Ascending aorta (tissue), 2 donors: ENCODE measurements at regions not wholly inside any gene's neighbourhood (a gene's known extent, or its start where the extent isn't known, plus 50 kb on each side); places are given as distances from the start of the nearest gene placed in this dataset.

Experiments used
- DNase-seq, 2 donors: peaks; one replicate each; pipeline ENCODE4 v3.0.0-alpha.2; 2019; ENCODE audit warnings: low spot score in 2 of 2
- H3K27ac ChIP-seq, 2 donors: fragments of 200-600 bp; sonication (generic); one replicate each; pipeline ENCODE4 v1.5.1; 2016 to 2017; ENCODE audit warnings: mild to moderate bottlenecking in 1 of 2
- H3K27me3 ChIP-seq: fragments of 200-600 bp; sonication (generic); one replicate; pipeline ENCODE4 v1.5.1; 2017
- H3K36me3 ChIP-seq, 2 donors: fragments of 200-600 bp; sonication (generic); one replicate each; pipeline ENCODE4 v1.5.1; 2016
- H3K4me1 ChIP-seq, 2 donors: fragments of 200-600 bp; sonication (generic); one replicate each; pipeline ENCODE4 v1.5.1; 2016 to 2017; ENCODE audit warnings: mild to moderate bottlenecking in 1 of 2
- H3K4me3 ChIP-seq, 2 donors: fragments of 200-600 bp; sonication (generic); one replicate each; pipeline ENCODE4 v1.5.1; 2016 to 2017; ENCODE audit warnings: mild to moderate bottlenecking in 1 of 2
- H3K9me3 ChIP-seq, 2 donors: fragments of 200-600 bp; sonication (generic); one replicate each; pipeline ENCODE4 v1.5.1; 2016
- intact Hi-C: fragments of 100-400 bp; cut with DNase I; formaldehyde crosslinking; loops from one replicate; pipeline ENCODE4 v1.15.1; 2023
- TF ChIP-seq, protein P1 (sequence below), 3 experiments: fragments of 200-600 bp in 2 of 3; fragments of 450-650 bp in 1 of 3; sonication (generic) in 2 of 3; IDR thresholded peaks; one replicate each; pipeline ENCODE4 v1.5.1; 2016 to 2019; ENCODE audit warnings: antibody characterized with exemption in 3 of 3, mild to moderate bottlenecking in 1 of 3, moderate library complexity in 1 of 3

DNA sequence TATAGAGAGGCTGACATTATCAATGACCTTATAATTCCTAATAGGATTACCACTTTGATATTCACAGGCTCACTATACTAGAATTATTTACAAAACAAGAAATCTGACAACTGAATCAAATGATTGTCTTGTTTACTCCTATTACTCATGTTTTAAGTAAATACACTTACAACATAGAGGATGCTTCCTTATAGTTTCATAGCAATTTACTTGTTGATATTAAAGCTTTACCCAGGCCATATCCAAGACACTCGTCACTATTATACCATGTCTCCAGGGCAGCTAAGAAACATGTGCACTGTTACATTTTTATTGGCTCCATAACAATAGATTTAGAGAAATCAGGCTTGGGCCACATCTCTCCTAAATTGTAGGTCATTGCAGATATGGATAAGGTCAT lies 276.9 kb downstream of the HGF start:
- H3K27me3 ChIP-seq: no peaks in the 10 kb centered on the region
- H3K4me3 ChIP-seq: no peak overlapping the region
- intact Hi-C loops: no loop called here
- H3K36me3 ChIP-seq: no peaks in the 10 kb centered on the region
- DNase-seq: no peak
- H3K27ac ChIP-seq: no peak overlapping the region
- TF ChIP-seq, protein P1, sequence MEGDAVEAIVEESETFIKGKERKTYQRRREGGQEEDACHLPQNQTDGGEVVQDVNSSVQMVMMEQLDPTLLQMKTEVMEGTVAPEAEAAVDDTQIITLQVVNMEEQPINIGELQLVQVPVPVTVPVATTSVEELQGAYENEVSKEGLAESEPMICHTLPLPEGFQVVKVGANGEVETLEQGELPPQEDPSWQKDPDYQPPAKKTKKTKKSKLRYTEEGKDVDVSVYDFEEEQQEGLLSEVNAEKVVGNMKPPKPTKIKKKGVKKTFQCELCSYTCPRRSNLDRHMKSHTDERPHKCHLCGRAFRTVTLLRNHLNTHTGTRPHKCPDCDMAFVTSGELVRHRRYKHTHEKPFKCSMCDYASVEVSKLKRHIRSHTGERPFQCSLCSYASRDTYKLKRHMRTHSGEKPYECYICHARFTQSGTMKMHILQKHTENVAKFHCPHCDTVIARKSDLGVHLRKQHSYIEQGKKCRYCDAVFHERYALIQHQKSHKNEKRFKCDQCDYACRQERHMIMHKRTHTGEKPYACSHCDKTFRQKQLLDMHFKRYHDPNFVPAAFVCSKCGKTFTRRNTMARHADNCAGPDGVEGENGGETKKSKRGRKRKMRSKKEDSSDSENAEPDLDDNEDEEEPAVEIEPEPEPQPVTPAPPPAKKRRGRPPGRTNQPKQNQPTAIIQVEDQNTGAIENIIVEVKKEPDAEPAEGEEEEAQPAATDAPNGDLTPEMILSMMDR (IDR thresholded peaks at IDR 0.05): no peak
- H3K9me3 ChIP-seq: no peaks in the 10 kb centered on the region
- H3K4me1 ChIP-seq: no peaks in the 10 kb centered on the region

DNA sequence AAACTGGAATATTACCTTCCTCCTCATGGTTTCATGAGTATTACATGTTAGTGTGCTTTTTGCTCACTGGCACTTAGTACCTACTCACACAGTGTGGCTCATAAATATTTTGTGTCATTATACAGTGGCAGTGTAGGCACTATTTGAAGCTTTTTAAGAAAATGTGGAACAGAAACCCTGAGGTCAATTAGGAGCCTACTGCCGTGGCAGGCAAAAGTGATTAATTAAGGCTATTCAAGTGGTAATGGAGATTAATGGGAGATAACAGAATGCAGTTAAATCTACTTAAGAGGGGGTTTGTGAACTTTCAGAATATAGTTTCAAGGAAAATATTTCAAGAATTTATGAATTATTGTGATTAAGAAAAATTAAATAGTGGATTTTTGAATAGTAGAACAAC lies 277.6 kb downstream of the HGF start:
- Histone ChIP-seq H3K27me3 (no peaks in the 10 kb centered on the region), H3K4me1 (no peaks in the 10 kb centered on the region), H3K4me3 (no peak overlapping the region), H3K9me3 (no peaks in the 10 kb centered on the region), H3K27ac (no peak overlapping the region), H3K36me3 (no peaks in the 10 kb centered on the region)
- DNase-seq: no peak
- intact Hi-C loops: no loop called here
- TF ChIP-seq, protein P1 (IDR thresholded peaks at IDR 0.05): no peak

DNA sequence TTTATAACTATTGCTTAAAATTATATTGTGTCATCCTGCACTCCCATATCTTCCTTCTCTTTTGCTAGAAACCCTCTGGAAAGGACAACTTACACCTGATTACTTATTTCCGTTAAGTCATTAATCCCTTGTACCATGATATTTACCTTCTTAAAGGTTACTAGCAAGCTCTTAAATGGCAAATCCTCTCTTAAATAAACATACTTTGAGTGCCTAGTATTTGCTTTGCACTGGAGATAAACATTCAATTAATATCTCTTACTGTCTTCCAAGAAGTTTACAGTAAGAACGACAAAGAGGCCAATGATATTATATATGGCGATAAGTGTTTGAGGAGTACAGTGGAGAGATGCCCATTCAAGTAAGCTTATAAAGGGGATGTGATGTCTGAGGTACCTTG lies 278.3 kb downstream of the HGF start:
- H3K27me3 ChIP-seq: no peaks in the 10 kb centered on the region
- H3K36me3 ChIP-seq: no peaks in the 10 kb centered on the region
- H3K9me3 ChIP-seq: no peaks in the 10 kb centered on the region
- intact Hi-C loops: no loop called here
- DNase-seq: no peak
- H3K4me1 ChIP-seq: no peaks in the 10 kb centered on the region
- TF ChIP-seq, protein P1 (IDR thresholded peaks at IDR 0.05): no peak
- H3K27ac ChIP-seq: no peak overlapping the region
- H3K4me3 ChIP-seq: no peak overlapping the region

DNA sequence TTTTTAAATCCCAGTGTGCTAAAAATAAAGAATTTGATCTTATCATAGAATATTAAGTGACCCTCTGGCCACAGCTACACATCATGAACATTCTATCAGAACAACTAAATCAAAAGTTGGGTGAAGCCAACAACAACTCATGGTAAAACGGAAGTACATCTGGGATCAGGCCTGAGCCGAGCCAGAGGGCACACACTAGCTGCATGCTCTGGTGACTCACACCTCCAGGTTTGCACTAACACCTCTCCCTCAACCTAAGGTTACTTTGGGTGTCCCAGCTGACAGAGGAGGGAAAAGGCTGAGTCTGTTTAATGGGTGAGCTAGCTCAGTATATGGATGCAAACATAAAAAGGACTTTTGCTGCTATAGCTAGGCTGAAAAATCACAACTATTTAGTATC lies 281.6 kb downstream of the HGF start:
- TF ChIP-seq, protein P1 (IDR thresholded peaks at IDR 0.05): no peak
- no peak overlapping the region for H3K27ac ChIP-seq
- no peaks in the 10 kb centered on the region for H3K36me3 ChIP-seq
- DNase-seq: no peak
- H3K4me3 ChIP-seq: no peak overlapping the region
- no peaks in the 10 kb centered on the region for H3K9me3 ChIP-seq
- H3K27me3 ChIP-seq: no peaks in the 10 kb centered on the region
- intact Hi-C loops: no loop called here
- H3K4me1 ChIP-seq: no peaks in the 10 kb centered on the region

DNA sequence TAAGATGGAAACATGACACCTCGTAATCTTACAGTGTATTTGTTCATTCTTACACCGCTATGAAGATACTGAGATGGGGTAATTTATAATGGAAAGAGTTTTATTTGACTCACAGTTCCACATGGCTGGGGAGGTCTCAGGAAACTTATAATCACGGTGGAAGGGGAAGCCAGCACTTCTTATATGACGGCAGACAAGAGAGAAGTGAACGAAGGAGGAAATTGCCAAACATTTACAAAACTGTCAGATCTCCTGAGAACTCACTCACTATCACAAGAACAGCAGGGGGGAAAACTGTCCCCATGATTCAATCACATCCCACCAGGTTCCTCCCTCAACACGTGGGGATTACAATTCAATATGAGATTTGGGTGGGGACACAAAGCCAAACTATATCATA lies 282.3 kb downstream of the HGF start:
- Histone ChIP-seq H3K4me3 (no peak overlapping the region), H3K9me3 (no peaks in the 10 kb centered on the region), H3K36me3 (no peaks in the 10 kb centered on the region), H3K27me3 (no peaks in the 10 kb centered on the region), H3K27ac (no peak overlapping the region), H3K4me1 (no peaks in the 10 kb centered on the region)
- no peak for DNase-seq
- TF ChIP-seq, protein P1 (IDR thresholded peaks at IDR 0.05): no peak
- intact Hi-C loops: no loop called here

DNA sequence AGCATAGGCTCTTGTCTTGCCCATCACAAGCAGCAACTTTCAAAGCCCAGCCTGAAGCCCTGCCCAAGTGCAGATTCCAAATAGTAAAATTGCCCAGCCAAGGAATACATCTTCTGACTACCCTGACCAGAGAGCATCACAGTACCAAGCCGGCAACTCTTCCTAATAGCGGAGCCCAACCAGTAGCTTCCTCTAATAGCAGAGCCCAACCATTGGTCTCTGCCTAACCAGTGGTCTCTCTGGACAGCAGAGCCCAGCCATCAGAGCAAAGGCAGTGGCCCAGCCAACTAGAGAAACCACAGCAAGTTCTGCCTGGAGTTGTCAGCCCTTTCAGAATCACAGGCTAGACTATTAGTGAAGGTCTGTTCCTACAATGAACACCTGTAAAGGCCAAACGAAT lies 285.6 kb downstream of the HGF start:
- no peaks in the 10 kb centered on the region for H3K36me3 ChIP-seq
- peak in 1 of 2 donors; percentile 80 for DNase-seq
- no peaks in the 10 kb centered on the region for H3K9me3 ChIP-seq
- H3K27me3 ChIP-seq: no peaks in the 10 kb centered on the region
- intact Hi-C loops: loop anchor here (5.0 kb wide), 2 partner anchors 233 to 533 kb away; no protein-coding TSS in a partner anchor
- H3K4me1 ChIP-seq: no peaks in the 10 kb centered on the region
- no peak overlapping the region for H3K4me3 ChIP-seq
- TF ChIP-seq, protein P1 (IDR thresholded peaks at IDR 0.05): no peak
- H3K27ac ChIP-seq: no peak overlapping the region
